H1 (cell line): ENCODE measurements at regions not wholly inside any gene's neighbourhood (a gene's known extent, or its start where the extent isn't known, plus 50 kb on each side); places are given as distances from the start of the nearest gene placed in this dataset.

Experiments used
- CTCF ChIA-PET: fragments of 300-600 bp; sonication (Branson Sonifier 250); formaldehyde crosslinking; loops from one replicate; lab custom pipeline; 2021; ENCODE audit not compliant: partially characterized antibody; lab: Charles Lee
- POLR2A ChIA-PET: fragments of 300-600 bp; sonication (Branson Sonifier 250); formaldehyde crosslinking; loops from one replicate; lab custom pipeline; 2021; ENCODE audit warnings: inconsistent platforms; ENCODE audit not compliant: partially characterized antibody; lab: Charles Lee
- DNase-seq, 2 experiments: peaks; one replicate each; pipeline versions ENCODE4 v3.0.0 to v3.0.0-alpha.2; 2010 to 2022; ENCODE audit warnings: low spot score in 2 of 2, low read depth in 1 of 2, mixed read lengths in 1 of 2
- FAIRE-seq: peaks from 2 replicates; lab custom pipeline; 2011; peaks lifted over from hg19 to GRCh38; lab: Jason Lieb, UNC
- H2AFZ ChIP-seq: 2 replicates; pipeline ENCODE4 v1.8.1; 2012; ENCODE audit warnings: low read length, inconsistent platforms
- H2AK5ac ChIP-seq: 2 replicates; pipeline ENCODE4 v1.6.1; 2013; ENCODE audit warnings: low read depth, low read length
- H2BK120ac ChIP-seq: replicated peaks from 2 replicates; pipeline ENCODE3; 2013; ENCODE audit warnings: low read depth, low read length, inconsistent platforms
- H2BK12ac ChIP-seq: 2 replicates; pipeline ENCODE4 v1.6.1; 2013; ENCODE audit warnings: low read depth, low read length
- H2BK15ac ChIP-seq: 2 replicates; pipeline ENCODE4 v1.6.1; 2013; ENCODE audit warnings: low read length
- H2BK20ac ChIP-seq: 2 replicates; pipeline ENCODE4 v1.6.1; 2013; ENCODE audit warnings: low read length
- H2BK5ac ChIP-seq: 2 replicates; pipeline ENCODE4 v1.6.1; 2013; ENCODE audit warnings: low read depth, low read length
- H3K14ac ChIP-seq: 2 replicates; pipeline ENCODE4 v1.6.1; 2013; ENCODE audit warnings: inconsistent platforms; ENCODE audit not compliant: insufficient read length
- H3K18ac ChIP-seq: 2 replicates; pipeline ENCODE4 v1.6.1; 2013; ENCODE audit warnings: low read length; ENCODE audit errors: extremely low read depth
- H3K23ac ChIP-seq: 2 replicates; pipeline ENCODE4 v1.6.1; 2013; ENCODE audit warnings: inconsistent platforms; ENCODE audit not compliant: insufficient read length
- H3K23me2 ChIP-seq: 2 replicates; pipeline ENCODE4 v1.6.1; 2013; ENCODE audit warnings: low read depth, low read length
- H3K27ac ChIP-seq: 2 replicates; pipeline ENCODE4 v1.6.1; 2011; ENCODE audit warnings: low read depth, low read length, inconsistent platforms
- H3K27me3 ChIP-seq, 4 experiments: replicated peaks in 1 of 4; 1 replicate in 1 of 4; 2 replicates in 3 of 4; pipeline versions ENCODE4 v1.6.1 to v1.8.1; 2011 to 2013; ENCODE audit warnings: low read length in 3 of 4, mild to moderate bottlenecking in 3 of 4, inconsistent platforms in 2 of 4, mixed read lengths in 2 of 4, moderate library complexity in 1 of 4; ENCODE audit not compliant: control insufficient read depth in 3 of 4, insufficient read depth in 3 of 4; ENCODE audit errors: extremely low read depth in 1 of 4
- H3K36me3 ChIP-seq, 4 experiments: 2 replicates each; pipeline versions ENCODE4 v1.6.1 to v1.8.1; 2011 to 2013; ENCODE audit warnings: mild to moderate bottlenecking in 4 of 4, low read length in 3 of 4, moderate library complexity in 2 of 4, control low read depth in 1 of 4, inconsistent platforms in 1 of 4; ENCODE audit not compliant: insufficient read depth in 4 of 4, control insufficient read depth in 2 of 4
- H3K4ac ChIP-seq: replicated peaks from 2 replicates; pipeline ENCODE3; 2013; ENCODE audit warnings: low read length, low read depth, mixed read lengths, inconsistent platforms; ENCODE audit not compliant: insufficient read length
- H3K4me1 ChIP-seq, 4 experiments: replicated peaks in 1 of 4; 1 replicate in 1 of 4; 2 replicates in 3 of 4; pipeline versions ENCODE4 v1.6.1 to v1.8.1; 2011 to 2013; ENCODE audit warnings: low read length in 3 of 4, inconsistent platforms in 2 of 4, mixed read lengths in 1 of 4; ENCODE audit not compliant: insufficient read depth in 4 of 4, control insufficient read depth in 3 of 4
- H3K4me2 ChIP-seq, 2 experiments: 2 replicates each; pipeline versions ENCODE4 v1.6.1 to v1.8.1; 2011 to 2013; ENCODE audit warnings: low read depth in 2 of 2, low read length in 2 of 2, control low read depth in 1 of 2, inconsistent platforms in 1 of 2, mild to moderate bottlenecking in 1 of 2; ENCODE audit not compliant: insufficient read depth in 1 of 2
- H3K4me3 ChIP-seq, 4 experiments: fragments of 200-600, 300-600 bp in 1 of 4; sonication (generic), shearing (Covaris generic), sonication (Bioruptor Twin) in 1 of 4; 2 replicates each; pipeline versions ENCODE4 v1.5.1 to v1.8.1; 2011 to 2016; ENCODE audit warnings: low read length in 4 of 4, low read depth in 3 of 4, control low read depth in 2 of 4, inconsistent platforms in 2 of 4, mild to moderate bottlenecking in 2 of 4, mixed read lengths in 1 of 4, moderate library complexity in 1 of 4; ENCODE audit not compliant: insufficient read depth in 2 of 4; ENCODE audit errors: extremely low read depth in 1 of 4
- H3K56ac ChIP-seq: replicated peaks from 2 replicates; pipeline ENCODE3; 2013; ENCODE audit warnings: low read depth, mild to moderate bottlenecking, mixed read lengths, low read length, inconsistent platforms; ENCODE audit not compliant: insufficient read length
- H3K79me1 ChIP-seq: 2 replicates; pipeline ENCODE4 v1.6.1; 2013; ENCODE audit warnings: low read depth, low read length, control low read depth
- H3K79me2 ChIP-seq, 2 experiments: 2 replicates each; pipeline versions ENCODE4 v1.6.1 to v1.8.1; 2012 to 2013; ENCODE audit warnings: low read length in 2 of 2, mild to moderate bottlenecking in 2 of 2, inconsistent platforms in 1 of 2; ENCODE audit not compliant: insufficient read depth in 2 of 2, control insufficient read depth in 1 of 2
- H3K9ac ChIP-seq, 4 experiments: replicated peaks in 1 of 4; 1 replicate in 1 of 4; 2 replicates in 3 of 4; pipeline versions ENCODE4 v1.6.1 to v1.8.1; 2011 to 2013; ENCODE audit warnings: low read depth in 3 of 4, low read length in 3 of 4, control low read depth in 2 of 4, mild to moderate bottlenecking in 2 of 4, moderate library complexity in 2 of 4, inconsistent platforms in 1 of 4; ENCODE audit errors: extremely low read depth in 1 of 4
- H3K9me3 ChIP-seq, 2 experiments: 2 replicates each; pipeline versions ENCODE4 v1.6.1 to v1.8.1; 2012 to 2013; ENCODE audit warnings: mild to moderate bottlenecking in 2 of 2, moderate library complexity in 2 of 2, control low read depth in 1 of 2, inconsistent platforms in 1 of 2, low read depth in 1 of 2, low read length in 1 of 2, mixed read lengths in 1 of 2; ENCODE audit not compliant: insufficient read depth in 2 of 2
- H4K20me1 ChIP-seq, 2 experiments: replicated peaks in 1 of 2; 2 replicates each; pipeline versions ENCODE3 to v1.8.1; 2011 to 2013; ENCODE audit warnings: inconsistent platforms in 2 of 2, low read length in 2 of 2, mild to moderate bottlenecking in 1 of 2; ENCODE audit not compliant: insufficient read depth in 2 of 2, control insufficient read depth in 1 of 2
- H4K5ac ChIP-seq: 2 replicates; pipeline ENCODE4 v1.6.1; 2013; ENCODE audit warnings: low read length, low read depth, mixed read lengths, inconsistent platforms; ENCODE audit not compliant: insufficient read length
- H4K8ac ChIP-seq: 2 replicates; pipeline ENCODE4 v1.8.0; 2013; ENCODE audit warnings: mild to moderate bottlenecking, moderate library complexity, low read length, inconsistent platforms; ENCODE audit not compliant: insufficient read depth; ENCODE audit errors: extremely low read depth
- H4K91ac ChIP-seq: replicated peaks from 2 replicates; pipeline ENCODE3; 2013; ENCODE audit warnings: low read length, mixed read lengths, inconsistent platforms; ENCODE audit not compliant: insufficient read length
- MAFK ChIP-seq: IDR thresholded peaks from 2 replicates; pipeline ENCODE4 v1.6.1; 2012; ENCODE audit warnings: low read depth, mild to moderate bottlenecking, improper control_type of control experiment, low read length
- POLR2A ChIP-seq, 2 experiments: IDR thresholded peaks; 1 replicate in 1 of 2; 2 replicates in 1 of 2; pipeline ENCODE4 v1.6.1; 2011; ENCODE audit warnings: low read depth in 2 of 2, low read length in 2 of 2, mild to moderate bottlenecking in 2 of 2; ENCODE audit errors: control extremely low read depth in 1 of 2
- WGBS, 2 experiments: shearing (Covaris generic) in 1 of 2; methylation state at CpG; one replicate each; pipeline versions ENCODE4 v1.1.6 to v1.1.7; 2013 to 2015; ENCODE audit warnings: low lambda C conversion rate in 2 of 2, mixed read lengths in 2 of 2, inconsistent platforms in 1 of 2, low coverage in 1 of 2, missing lambda C conversion rate in 1 of 2; ENCODE audit not compliant: insufficient replicate concordance in 2 of 2, insufficient coverage in 1 of 2, insufficient read length in 1 of 2; ENCODE audit errors: extremely low coverage in 1 of 2, missing lambda C conversion rate in 1 of 2; 5-methylcytosine and 5-hydroxymethylcytosine counted together
- TF ChIP-seq, protein P1 (sequence below): IDR thresholded peaks from 2 replicates; pipeline ENCODE4 v1.6.1; 2012; ENCODE audit warnings: inconsistent platforms
- TF ChIP-seq, protein P2 (sequence below), 3 experiments: IDR thresholded peaks; 1 replicate in 2 of 3; 2 replicates in 1 of 3; pipeline versions ENCODE4 v1.5.1 to v1.6.1; 2011; ENCODE audit warnings: low read length in 3 of 3, mild to moderate bottlenecking in 3 of 3, inconsistent platforms in 2 of 3, low read depth in 1 of 3, moderate library complexity in 1 of 3; ENCODE audit not compliant: insufficient read depth in 1 of 3; ENCODE audit errors: control extremely low read depth in 1 of 3
- TF ChIP-seq, protein P3 (sequence below): IDR thresholded peaks from 2 replicates; pipeline ENCODE4 v1.6.1; 2012; ENCODE audit warnings: inconsistent platforms

DNA sequence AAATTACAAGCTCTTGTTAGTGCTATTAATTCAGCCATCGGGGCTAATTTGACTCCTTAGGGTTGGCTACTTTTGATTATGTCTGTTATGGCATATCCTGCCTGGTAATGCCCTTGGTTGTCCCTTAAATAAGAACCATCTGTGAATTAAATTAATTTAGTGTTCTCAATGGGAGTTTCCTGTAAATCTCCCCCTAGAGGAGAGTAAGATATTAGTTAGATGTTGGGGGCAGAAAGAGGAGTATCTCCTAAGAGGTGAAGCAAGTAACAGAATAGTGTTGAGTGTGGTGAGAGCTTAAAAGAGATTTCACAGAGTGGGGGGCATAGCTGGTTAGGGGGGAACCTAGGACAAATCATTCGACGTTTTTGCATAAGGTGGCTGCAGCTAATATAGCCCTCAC is 1126.9 kb downstream of the JRKL start:
- Histone ChIP-seq H2BK12ac (no peak overlapping the region), H3K56ac (no peak overlapping the region), H3K14ac (no peak overlapping the region), H3K4me2 (no peak overlapping the region), H3K18ac (no peak overlapping the region), H3K4ac (no peak overlapping the region), H3K79me1 (no peaks in the 10 kb centered on the region), H4K8ac (no peak overlapping the region), H2BK20ac (no peak overlapping the region), H3K23me2 (no peaks in the 10 kb centered on the region), H2AK5ac (no peak overlapping the region), H4K20me1 (no peaks in the 10 kb centered on the region), H2BK15ac (no peak overlapping the region), H3K9ac (no peak overlapping the region), H2BK120ac (no peak overlapping the region), H3K4me1 (no peaks in the 10 kb centered on the region), H4K5ac (no peak overlapping the region), H3K27me3 (no peaks in the 10 kb centered on the region), H2AFZ (peak overlapping the region; percentile 57; the same call in 1 of the 2 replicates), H3K9me3 (peaks cover 0 to 4% of the 10 kb centered on the region in 2 experiments; a peak in 1 of 4 replicates), H3K79me2 (no peaks in the 10 kb centered on the region), H3K4me3 (no peak overlapping the region), H3K27ac (no peak overlapping the region), H3K36me3 (no peaks in the 10 kb centered on the region), H2BK5ac (no peak overlapping the region), H4K91ac (no peak overlapping the region), H3K23ac (no peak overlapping the region)
- no peak for FAIRE-seq
- ChIA-PET POLR2A (no interaction called here), CTCF (interaction anchor here (0.8 to 2.4 kb wide), 8 partner anchors 11 to 74 kb away, joined by 3 to 8 read pairs (median 4); no protein-coding TSS in a partner anchor)
- TF ChIP-seq, protein P1, sequence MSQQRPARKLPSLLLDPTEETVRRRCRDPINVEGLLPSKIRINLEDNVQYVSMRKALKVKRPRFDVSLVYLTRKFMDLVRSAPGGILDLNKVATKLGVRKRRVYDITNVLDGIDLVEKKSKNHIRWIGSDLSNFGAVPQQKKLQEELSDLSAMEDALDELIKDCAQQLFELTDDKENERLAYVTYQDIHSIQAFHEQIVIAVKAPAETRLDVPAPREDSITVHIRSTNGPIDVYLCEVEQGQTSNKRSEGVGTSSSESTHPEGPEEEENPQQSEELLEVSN, result no peak
- TF ChIP-seq POLR2A (IDR thresholded peaks at IDR 0.05; ENCODE audit: control extremely low read depth in 1 of 2, low read depth in 2 of 2, low read length in 2 of 2) (no peak), MAFK (no peak)
- TF ChIP-seq, protein P2, sequence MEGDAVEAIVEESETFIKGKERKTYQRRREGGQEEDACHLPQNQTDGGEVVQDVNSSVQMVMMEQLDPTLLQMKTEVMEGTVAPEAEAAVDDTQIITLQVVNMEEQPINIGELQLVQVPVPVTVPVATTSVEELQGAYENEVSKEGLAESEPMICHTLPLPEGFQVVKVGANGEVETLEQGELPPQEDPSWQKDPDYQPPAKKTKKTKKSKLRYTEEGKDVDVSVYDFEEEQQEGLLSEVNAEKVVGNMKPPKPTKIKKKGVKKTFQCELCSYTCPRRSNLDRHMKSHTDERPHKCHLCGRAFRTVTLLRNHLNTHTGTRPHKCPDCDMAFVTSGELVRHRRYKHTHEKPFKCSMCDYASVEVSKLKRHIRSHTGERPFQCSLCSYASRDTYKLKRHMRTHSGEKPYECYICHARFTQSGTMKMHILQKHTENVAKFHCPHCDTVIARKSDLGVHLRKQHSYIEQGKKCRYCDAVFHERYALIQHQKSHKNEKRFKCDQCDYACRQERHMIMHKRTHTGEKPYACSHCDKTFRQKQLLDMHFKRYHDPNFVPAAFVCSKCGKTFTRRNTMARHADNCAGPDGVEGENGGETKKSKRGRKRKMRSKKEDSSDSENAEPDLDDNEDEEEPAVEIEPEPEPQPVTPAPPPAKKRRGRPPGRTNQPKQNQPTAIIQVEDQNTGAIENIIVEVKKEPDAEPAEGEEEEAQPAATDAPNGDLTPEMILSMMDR (IDR thresholded peaks at IDR 0.05; ENCODE audit: control extremely low read depth in 1 of 3, insufficient read depth in 1 of 3, low read depth in 1 of 3, low read length in 3 of 3), result peak in 1 of 3 experiments; percentile 26; a peak in 1 of 4 replicates
- TF ChIP-seq, protein P3, sequence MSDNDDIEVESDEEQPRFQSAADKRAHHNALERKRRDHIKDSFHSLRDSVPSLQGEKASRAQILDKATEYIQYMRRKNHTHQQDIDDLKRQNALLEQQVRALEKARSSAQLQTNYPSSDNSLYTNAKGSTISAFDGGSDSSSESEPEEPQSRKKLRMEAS, result no peak
- WGBS, 2 experiments, result 75% methylated on average over 3 of the region's 3 CpGs; no CpG with 5 or more reads in 1 of the 2 experiments
- DNase-seq, result no peak
